HepG2 (cell line): ENCODE measurements at regions not wholly inside any gene's neighbourhood (a gene's known extent, or its start where the extent isn't known, plus 50 kb on each side); places are given as distances from the start of the nearest gene placed in this dataset.

Source experiments
- ATAC-seq: fragments of 200-7000 bp; cut with Tn5 transposase; 3 replicates; pipeline ENCODE4 v1.9.1; 2020; ENCODE audit warnings: mild to moderate bottlenecking, moderate library complexity
- BruUV-seq: library from RNA; stranded (reverse); fragments of 400-500 nt; replicated peaks from 2 replicates; lab custom pipeline; 2021; lab: Mats Ljungman, UMichigan
- CTCF ChIA-PET: fragments of 300-600 bp; formaldehyde crosslinking; extraction: SDS; loops from one replicate; lab custom pipeline; 2021; ENCODE audit warnings: low total read pairs, inconsistent platforms, low intra/inter-chr PET ratio; lab: Yijun Ruan, JAX
- POLR2A ChIA-PET: fragments of 350-600 bp; sonication (Branson Sonifier 250); formaldehyde crosslinking; loops from one replicate; lab custom pipeline; 2020; ENCODE audit warnings: antibody characterized with exemption, inconsistent platforms; lab: Yijun Ruan, JAX
- DNase-seq: peaks from one replicate; pipeline ENCODE4 v3.0.0-alpha.2; 2015; ENCODE audit warnings: low spot score
- FAIRE-seq: peaks from 3 replicates; lab custom pipeline; 2011; peaks lifted over from hg19 to GRCh38; lab: Jason Lieb, UNC
- H2AFZ ChIP-seq: one replicate; pipeline ENCODE4 v1.6.1; 2011; ENCODE audit warnings: low read length, inconsistent platforms
- H3K27ac ChIP-seq: fragments of 300-600 bp; 3 replicates; pipeline ENCODE4 v1.8.0; 2011; ENCODE audit warnings: mixed run types, mild to moderate bottlenecking, mixed read lengths, low read length, inconsistent platforms; ENCODE audit not compliant: insufficient read depth; ENCODE audit errors: extremely low read length
- H3K27me3 ChIP-seq, 2 experiments: fragments of 200-600 bp in 1 of 2; 2 replicates in 1 of 2; 3 replicates in 1 of 2; pipeline versions ENCODE4 v1.6.0 to v1.8.0; 2011; ENCODE audit warnings: low read length in 2 of 2, mild to moderate bottlenecking in 2 of 2, moderate library complexity in 2 of 2, inconsistent platforms in 1 of 2; ENCODE audit not compliant: insufficient read depth in 2 of 2, control insufficient read depth in 1 of 2
- H3K36me3 ChIP-seq, 2 experiments: fragments of 200-600 bp in 1 of 2; replicated peaks in 1 of 2; 2 replicates in 1 of 2; 3 replicates in 1 of 2; pipeline versions ENCODE4 v1.5.1 to v1.8.0; 2011; ENCODE audit warnings: low read length in 2 of 2, inconsistent platforms in 1 of 2; ENCODE audit not compliant: insufficient read depth in 2 of 2, control insufficient read depth in 1 of 2
- H3K4me1 ChIP-seq: 2 replicates; pipeline ENCODE4 v1.5.1; 2012; ENCODE audit warnings: low read length, inconsistent platforms; ENCODE audit not compliant: insufficient read depth
- H3K4me2 ChIP-seq: 2 replicates; pipeline ENCODE4 v1.6.0; 2011; ENCODE audit warnings: low read depth, low read length, inconsistent platforms
- H3K4me3 ChIP-seq, 3 experiments: fragments of 200-600 bp in 1 of 3; sonication (generic), shearing (Covaris generic) in 1 of 3; replicated peaks in 1 of 3; 2 replicates each; pipeline ENCODE4 v1.5.1; 2011 to 2016; ENCODE audit warnings: low read length in 3 of 3, inconsistent platforms in 2 of 3, low read depth in 2 of 3, mild to moderate bottlenecking in 2 of 3, control low read depth in 1 of 3, mixed read lengths in 1 of 3; ENCODE audit not compliant: insufficient read depth in 1 of 3
- H3K79me2 ChIP-seq: one replicate; pipeline ENCODE4 v1.6.1; 2011; ENCODE audit warnings: low read length, inconsistent platforms; ENCODE audit not compliant: insufficient read depth
- H3K9ac ChIP-seq: 2 replicates; pipeline ENCODE4 v1.6.0; 2011; ENCODE audit warnings: mild to moderate bottlenecking, low read depth, low read length, inconsistent platforms; ENCODE audit not compliant: insufficient read depth
- H3K9me3 ChIP-seq: 2 replicates; pipeline ENCODE4 v1.5.1; 2012; ENCODE audit warnings: mild to moderate bottlenecking, low read length
- H4K20me1 ChIP-seq: 2 replicates; pipeline ENCODE4 v1.6.0; 2011; ENCODE audit warnings: inconsistent platforms, mild to moderate bottlenecking, low read length, moderate library complexity; ENCODE audit not compliant: insufficient read depth
- MIER2 ChIP-seq: IDR thresholded peaks from 2 replicates; pipeline ENCODE4 v1.6.1; 2016; ENCODE audit warnings: missing biosample characterization, missing genetic modification reagents
- NFRKB ChIP-seq: fragments of 450-650 bp; IDR thresholded peaks from 2 replicates; pipeline ENCODE4 v1.6.1; 2017
- RFX3 ChIP-seq: IDR thresholded peaks from 2 replicates; pipeline ENCODE4 v1.6.1; 2016; ENCODE audit warnings: missing biosample characterization, missing genetic modification reagents
- TFDP1 ChIP-seq: IDR thresholded peaks from 2 replicates; pipeline ENCODE4 v1.6.1; 2016; ENCODE audit warnings: missing compliant biosample characterization, missing genetic modification reagents, borderline replicate concordance
- THAP7 ChIP-seq: sonication (generic); formaldehyde crosslinking; IDR thresholded peaks from 2 replicates; pipeline ENCODE4 v1.8.1; 2023; ENCODE audit warnings: mild to moderate bottlenecking, missing genetic modification reagents
- YEATS4 ChIP-seq: sonication (generic); formaldehyde crosslinking; IDR thresholded peaks from 2 replicates; pipeline ENCODE4 v1.4.0; 2020; ENCODE audit warnings: missing genetic modification reagents, borderline replicate concordance
- ZBTB42 ChIP-seq: sonication (generic); formaldehyde crosslinking; IDR thresholded peaks from 2 replicates; pipeline ENCODE4 v1.5.0; 2020; ENCODE audit warnings: mild to moderate bottlenecking, missing genetic modification reagents
- ZFY ChIP-seq: sonication (generic); formaldehyde crosslinking; IDR thresholded peaks from 2 replicates; pipeline ENCODE4 v1.4.0; 2020; ENCODE audit warnings: missing genetic modification reagents
- ZNF556 ChIP-seq: sonication (generic); formaldehyde crosslinking; IDR thresholded peaks from 2 replicates; pipeline ENCODE4 v1.4.0; 2020; ENCODE audit warnings: mild to moderate bottlenecking, missing genetic modification reagents, borderline replicate concordance
- ZNF747 ChIP-seq: sonication (generic); formaldehyde crosslinking; IDR thresholded peaks from 2 replicates; pipeline ENCODE4 v1.8.1; 2023; ENCODE audit warnings: missing genetic modification reagents, mild to moderate bottlenecking, borderline replicate concordance
- ZSCAN30 ChIP-seq: sonication (generic); formaldehyde crosslinking; IDR thresholded peaks from 2 replicates; pipeline ENCODE4 v1.5.0; 2020; ENCODE audit warnings: mild to moderate bottlenecking, missing genetic modification reagents
- WGBS: methylation state at CpG from one replicate; pipeline ENCODE4 v1.1.6; 2017; ENCODE audit warnings: low lambda C conversion rate; 5-methylcytosine and 5-hydroxymethylcytosine counted together
- in situ Hi-C: cut with HindIII; loops from 2 replicates; pipeline ENCODE4 v1.10.0; 2017; ENCODE audit warnings: low pct_unique_long_range_greater_than_20kb; ENCODE audit not compliant: extremely low pct_ligation_motif_present
- intact Hi-C: fragments of 100-400 bp; cut with micrococcal nuclease; formaldehyde crosslinking; loops from one replicate; pipeline ENCODE4 v1.10.0; 2022; ENCODE audit not compliant: unreplicated experiment
- TF ChIP-seq, protein P1 (sequence below): sonication (generic); formaldehyde crosslinking; IDR thresholded peaks from 2 replicates; pipeline ENCODE4 v1.4.0; 2020; ENCODE audit warnings: missing genetic modification reagents
- TF ChIP-seq, protein P2 (sequence below): sonication (generic); formaldehyde crosslinking; IDR thresholded peaks from 2 replicates; pipeline ENCODE4 v1.9.0; 2021; ENCODE audit warnings: missing genetic modification reagents, mild to moderate bottlenecking, borderline replicate concordance
- TF ChIP-seq, protein P3 (sequence below): sonication (generic); formaldehyde crosslinking; IDR thresholded peaks from 2 replicates; pipeline ENCODE4 v1.4.0; 2020; ENCODE audit warnings: missing genetic modification reagents, borderline replicate concordance

GRCh38 chr4:28241021-28241420 lies 1380.4 kb downstream of the STIM2 start (continued):
- TF ChIP-seq, protein P1, sequence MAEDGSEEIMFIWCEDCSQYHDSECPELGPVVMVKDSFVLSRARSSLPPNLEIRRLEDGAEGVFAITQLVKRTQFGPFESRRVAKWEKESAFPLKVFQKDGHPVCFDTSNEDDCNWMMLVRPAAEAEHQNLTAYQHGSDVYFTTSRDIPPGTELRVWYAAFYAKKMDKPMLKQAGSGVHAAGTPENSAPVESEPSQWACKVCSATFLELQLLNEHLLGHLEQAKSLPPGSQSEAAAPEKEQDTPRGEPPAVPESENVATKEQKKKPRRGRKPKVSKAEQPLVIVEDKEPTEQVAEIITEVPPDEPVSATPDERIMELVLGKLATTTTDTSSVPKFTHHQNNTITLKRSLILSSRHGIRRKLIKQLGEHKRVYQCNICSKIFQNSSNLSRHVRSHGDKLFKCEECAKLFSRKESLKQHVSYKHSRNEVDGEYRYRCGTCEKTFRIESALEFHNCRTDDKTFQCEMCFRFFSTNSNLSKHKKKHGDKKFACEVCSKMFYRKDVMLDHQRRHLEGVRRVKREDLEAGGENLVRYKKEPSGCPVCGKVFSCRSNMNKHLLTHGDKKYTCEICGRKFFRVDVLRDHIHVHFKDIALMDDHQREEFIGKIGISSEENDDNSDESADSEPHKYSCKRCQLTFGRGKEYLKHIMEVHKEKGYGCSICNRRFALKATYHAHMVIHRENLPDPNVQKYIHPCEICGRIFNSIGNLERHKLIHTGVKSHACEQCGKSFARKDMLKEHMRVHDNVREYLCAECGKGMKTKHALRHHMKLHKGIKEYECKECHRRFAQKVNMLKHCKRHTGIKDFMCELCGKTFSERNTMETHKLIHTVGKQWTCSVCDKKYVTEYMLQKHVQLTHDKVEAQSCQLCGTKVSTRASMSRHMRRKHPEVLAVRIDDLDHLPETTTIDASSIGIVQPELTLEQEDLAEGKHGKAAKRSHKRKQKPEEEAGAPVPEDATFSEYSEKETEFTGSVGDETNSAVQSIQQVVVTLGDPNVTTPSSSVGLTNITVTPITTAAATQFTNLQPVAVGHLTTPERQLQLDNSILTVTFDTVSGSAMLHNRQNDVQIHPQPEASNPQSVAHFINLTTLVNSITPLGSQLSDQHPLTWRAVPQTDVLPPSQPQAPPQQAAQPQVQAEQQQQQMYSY (CRISPR knock-in tag), result no peak
- no peak for TF ChIP-seq RFX3
- TF ChIP-seq, all 625 proteins: peak for 0

DNA sequence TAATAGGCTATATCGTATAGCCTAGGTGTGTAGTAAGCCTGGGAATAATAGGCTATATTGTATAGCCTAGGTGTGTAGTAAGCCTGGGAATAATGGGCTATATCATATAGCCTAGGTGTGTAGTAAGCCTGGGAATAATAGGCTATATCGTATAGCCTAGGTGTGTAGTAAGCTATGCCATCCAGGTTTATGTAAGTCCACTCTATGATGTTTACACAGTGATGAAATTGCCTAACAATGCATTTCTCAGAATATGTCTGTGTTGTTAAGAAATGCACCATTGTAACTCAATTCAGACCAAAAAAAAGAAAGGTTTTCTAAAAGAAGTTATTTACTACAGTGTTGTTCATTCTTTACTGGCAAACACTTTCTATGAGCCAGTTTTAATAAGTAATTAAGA lies 1387.2 kb downstream of the STIM2 start:
- H3K4me2 ChIP-seq, result no peak overlapping the region
- DNase-seq (no peak), FAIRE-seq (no peak), ATAC-seq (no peak)
- BruUV-seq, result no TSS peak
- H3K36me3 ChIP-seq, result no peaks in the 10 kb centered on the region
- H3K27ac ChIP-seq, result no peak overlapping the region
- H3K4me3 ChIP-seq, result no peak overlapping the region
- intact Hi-C loops, result no loop called here
- CTCF ChIA-PET, result no interaction called here
- no peaks in the 10 kb centered on the region for H4K20me1 ChIP-seq
- in situ Hi-C loops, result no loop called here
- H3K9ac ChIP-seq, result no peak overlapping the region
- WGBS, result 25% methylated on average over 2 of the region's 2 CpGs
- no peak overlapping the region for H2AFZ ChIP-seq
- no peaks in the 10 kb centered on the region for H3K4me1 ChIP-seq
- H3K27me3 ChIP-seq, result no peaks in the 10 kb centered on the region
- H3K9me3 ChIP-seq, result peaks cover 50% of the 10 kb centered on the region
- POLR2A ChIA-PET, result no interaction called here
- no peaks in the 10 kb centered on the region for H3K79me2 ChIP-seq
- TF ChIP-seq ZNF556 (no peak), ZFY (no peak), NFRKB (no peak), THAP7 (CRISPR knock-in tag) (no peak), YEATS4 (no peak), MIER2 (CRISPR knock-in tag) (no peak), ZSCAN30 (CRISPR knock-in tag) (no peak), ZNF747 (CRISPR knock-in tag) (no peak), ZBTB42 (no peak), TFDP1 (CRISPR knock-in tag) (no peak)
- TF ChIP-seq, protein P2, sequence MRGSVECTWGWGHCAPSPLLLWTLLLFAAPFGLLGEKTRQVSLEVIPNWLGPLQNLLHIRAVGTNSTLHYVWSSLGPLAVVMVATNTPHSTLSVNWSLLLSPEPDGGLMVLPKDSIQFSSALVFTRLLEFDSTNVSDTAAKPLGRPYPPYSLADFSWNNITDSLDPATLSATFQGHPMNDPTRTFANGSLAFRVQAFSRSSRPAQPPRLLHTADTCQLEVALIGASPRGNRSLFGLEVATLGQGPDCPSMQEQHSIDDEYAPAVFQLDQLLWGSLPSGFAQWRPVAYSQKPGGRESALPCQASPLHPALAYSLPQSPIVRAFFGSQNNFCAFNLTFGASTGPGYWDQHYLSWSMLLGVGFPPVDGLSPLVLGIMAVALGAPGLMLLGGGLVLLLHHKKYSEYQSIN (CRISPR knock-in tag), result no peak
- TF ChIP-seq, protein P3, sequence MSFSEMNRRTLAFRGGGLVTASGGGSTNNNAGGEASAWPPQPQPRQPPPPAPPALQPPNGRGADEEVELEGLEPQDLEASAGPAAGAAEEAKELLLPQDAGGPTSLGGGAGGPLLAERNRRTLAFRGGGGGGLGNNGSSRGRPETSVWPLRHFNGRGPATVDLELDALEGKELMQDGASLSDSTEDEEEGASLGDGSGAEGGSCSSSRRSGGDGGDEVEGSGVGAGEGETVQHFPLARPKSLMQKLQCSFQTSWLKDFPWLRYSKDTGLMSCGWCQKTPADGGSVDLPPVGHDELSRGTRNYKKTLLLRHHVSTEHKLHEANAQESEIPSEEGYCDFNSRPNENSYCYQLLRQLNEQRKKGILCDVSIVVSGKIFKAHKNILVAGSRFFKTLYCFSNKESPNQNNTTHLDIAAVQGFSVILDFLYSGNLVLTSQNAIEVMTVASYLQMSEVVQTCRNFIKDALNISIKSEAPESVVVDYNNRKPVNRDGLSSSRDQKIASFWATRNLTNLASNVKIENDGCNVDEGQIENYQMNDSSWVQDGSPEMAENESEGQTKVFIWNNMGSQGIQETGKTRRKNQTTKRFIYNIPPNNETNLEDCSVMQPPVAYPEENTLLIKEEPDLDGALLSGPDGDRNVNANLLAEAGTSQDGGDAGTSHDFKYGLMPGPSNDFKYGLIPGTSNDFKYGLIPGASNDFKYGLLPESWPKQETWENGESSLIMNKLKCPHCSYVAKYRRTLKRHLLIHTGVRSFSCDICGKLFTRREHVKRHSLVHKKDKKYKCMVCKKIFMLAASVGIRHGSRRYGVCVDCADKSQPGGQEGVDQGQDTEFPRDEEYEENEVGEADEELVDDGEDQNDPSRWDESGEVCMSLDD (CRISPR knock-in tag), result no peak
